Neural progenitor cell (in vitro differentiated cells): ENCODE measurements at regions not wholly inside any gene's neighbourhood (a gene's known extent, or its start where the extent isn't known, plus 50 kb on each side); places are given as distances from the start of the nearest gene placed in this dataset.
A peak's percentile ranks its signal among the peaks of the same experiment; 100 is the strongest.

Experiments used
- DNase-seq: peaks from one replicate; pipeline ENCODE4 v3.0.0-alpha.2; 2016; ENCODE audit warnings: low spot score
- H2AFZ ChIP-seq: fragments of 200-600 bp; sonication (generic); replicated peaks from 2 replicates; pipeline ENCODE4 v1.6.1; 2016; ENCODE audit warnings: antibody characterized with exemption
- H3F3A ChIP-seq: fragments of 200-600 bp; sonication (generic); 2 replicates; pipeline ENCODE4 v1.6.1; 2016; ENCODE audit warnings: antibody characterized with exemption, low read depth
- H3K27ac ChIP-seq: fragments of 200-600 bp; sonication (generic); 2 replicates; pipeline ENCODE4 v1.5.1; 2016; ENCODE audit warnings: mild to moderate bottlenecking
- H3K27me3 ChIP-seq: fragments of 200-600 bp; sonication (generic); 2 replicates; pipeline ENCODE4 v1.6.1; 2016; ENCODE audit warnings: mild to moderate bottlenecking, moderate library complexity
- H3K36me3 ChIP-seq: fragments of 200-600 bp; sonication (generic); 2 replicates; pipeline ENCODE4 v1.5.1; 2016
- H3K4me1 ChIP-seq: fragments of 200-600 bp; sonication (generic); 2 replicates; pipeline ENCODE4 v1.6.1; 2016; ENCODE audit warnings: mixed run types
- H3K4me2 ChIP-seq: fragments of 200-600 bp; sonication (generic); 2 replicates; pipeline ENCODE4 v1.6.1; 2016
- H3K4me3 ChIP-seq: fragments of 200-600 bp; sonication (generic); 2 replicates; pipeline ENCODE4 v1.5.1; 2016
- H3K79me2 ChIP-seq: fragments of 200-600 bp; sonication (generic); 2 replicates; pipeline ENCODE4 v1.6.1; 2016; ENCODE audit warnings: low read depth
- H3K9ac ChIP-seq: fragments of 200-600 bp; sonication (generic); 2 replicates; pipeline ENCODE4 v1.6.1; 2016
- H3K9me3 ChIP-seq: fragments of 200-600 bp; sonication (generic); 2 replicates; pipeline ENCODE4 v1.5.1; 2016; ENCODE audit warnings: low read depth
- H4K20me1 ChIP-seq: fragments of 200-600 bp; sonication (generic); 2 replicates; pipeline ENCODE4 v1.6.1; 2016; ENCODE audit warnings: low read depth
- H3K27ac Mint-ChIP-seq: 3 replicates; pipeline ENCODE4 v1.8.0; 2021; ENCODE audit warnings: mixed read lengths
- H3K27me3 Mint-ChIP-seq: 2 replicates; pipeline ENCODE4 v1.8.0; 2022; ENCODE audit warnings: low read depth, mild to moderate bottlenecking, inconsistent platforms, moderate library complexity, mixed read lengths; ENCODE audit not compliant: insufficient read depth
- H3K36me3 Mint-ChIP-seq: 3 replicates; pipeline ENCODE4 v1.8.0; 2021; ENCODE audit warnings: mixed read lengths
- H3K4me1 Mint-ChIP-seq: 3 replicates; pipeline ENCODE4 v1.8.0; 2021; ENCODE audit warnings: mixed read lengths
- H3K4me3 Mint-ChIP-seq: 3 replicates; pipeline ENCODE4 v1.8.0; 2021; ENCODE audit warnings: mild to moderate bottlenecking, moderate library complexity, mixed read lengths
- H3K9me3 Mint-ChIP-seq: 3 replicates; pipeline ENCODE4 v1.8.0; 2020; ENCODE audit warnings: mixed read lengths
- EZH2 ChIP-seq: fragments of 200-600 bp; sonication (generic); IDR thresholded peaks from 2 replicates; pipeline ENCODE4 v1.6.1; 2017; ENCODE audit warnings: antibody characterized with exemption, mild to moderate bottlenecking, moderate library complexity
- EZH2phosphoT487 ChIP-seq: fragments of 200-600 bp; sonication (generic); IDR thresholded peaks from 2 replicates; pipeline ENCODE4 v1.6.1; 2017; ENCODE audit warnings: antibody characterized with exemption
- TF ChIP-seq, protein P1 (sequence below): fragments of 200-600 bp; sonication (generic); IDR thresholded peaks from 2 replicates; pipeline ENCODE4 v1.5.1; 2017; ENCODE audit warnings: antibody characterized with exemption, mild to moderate bottlenecking

DNA sequence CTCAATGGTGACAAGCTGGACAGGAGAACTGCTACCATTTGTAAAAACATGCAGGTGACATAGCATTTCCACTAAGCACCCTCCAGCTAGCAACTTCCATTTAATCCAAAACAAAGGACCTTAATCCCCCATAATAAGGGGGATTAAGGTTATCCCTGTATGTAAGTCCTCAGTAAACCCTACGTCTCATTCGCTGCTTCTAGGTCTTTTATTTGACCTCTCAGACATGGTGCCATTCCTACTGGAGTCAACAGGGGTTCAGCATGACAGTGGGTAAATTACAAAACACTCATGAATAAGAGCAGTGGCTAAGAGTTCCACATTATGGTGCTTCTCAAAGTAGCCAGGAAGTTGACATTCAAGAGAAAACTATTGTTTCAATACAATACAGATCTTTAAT is 121.8 kb upstream of the CAV2 start:
- Mint-ChIP-seq H3K27ac (no peak overlapping the region), H3K4me1 (peaks cover 4% of the 10 kb centered on the region), H3K27me3 (no peaks in the 10 kb centered on the region), H3K9me3 (peaks cover 9% of the 10 kb centered on the region), H3K4me3 (no peak overlapping the region), H3K36me3 (no peaks in the 10 kb centered on the region)
- H3K9ac ChIP-seq, result no peak overlapping the region
- H3K27ac ChIP-seq, result no peak overlapping the region
- no peaks in the 10 kb centered on the region for H3K79me2 ChIP-seq
- peaks cover 8% of the 10 kb centered on the region for H3F3A ChIP-seq
- H3K4me3 ChIP-seq, result no peak overlapping the region
- H3K4me2 ChIP-seq, result peak overlapping the region; percentile 28
- no peak overlapping the region for H2AFZ ChIP-seq
- TF ChIP-seq EZH2phosphoT487, result no peak
- TF ChIP-seq, protein P1, sequence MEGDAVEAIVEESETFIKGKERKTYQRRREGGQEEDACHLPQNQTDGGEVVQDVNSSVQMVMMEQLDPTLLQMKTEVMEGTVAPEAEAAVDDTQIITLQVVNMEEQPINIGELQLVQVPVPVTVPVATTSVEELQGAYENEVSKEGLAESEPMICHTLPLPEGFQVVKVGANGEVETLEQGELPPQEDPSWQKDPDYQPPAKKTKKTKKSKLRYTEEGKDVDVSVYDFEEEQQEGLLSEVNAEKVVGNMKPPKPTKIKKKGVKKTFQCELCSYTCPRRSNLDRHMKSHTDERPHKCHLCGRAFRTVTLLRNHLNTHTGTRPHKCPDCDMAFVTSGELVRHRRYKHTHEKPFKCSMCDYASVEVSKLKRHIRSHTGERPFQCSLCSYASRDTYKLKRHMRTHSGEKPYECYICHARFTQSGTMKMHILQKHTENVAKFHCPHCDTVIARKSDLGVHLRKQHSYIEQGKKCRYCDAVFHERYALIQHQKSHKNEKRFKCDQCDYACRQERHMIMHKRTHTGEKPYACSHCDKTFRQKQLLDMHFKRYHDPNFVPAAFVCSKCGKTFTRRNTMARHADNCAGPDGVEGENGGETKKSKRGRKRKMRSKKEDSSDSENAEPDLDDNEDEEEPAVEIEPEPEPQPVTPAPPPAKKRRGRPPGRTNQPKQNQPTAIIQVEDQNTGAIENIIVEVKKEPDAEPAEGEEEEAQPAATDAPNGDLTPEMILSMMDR, result peak; percentile 11
- no peak for TF ChIP-seq EZH2
- peak; percentile 72 for DNase-seq
- no peaks in the 10 kb centered on the region for H3K36me3 ChIP-seq
- peaks cover 19% of the 10 kb centered on the region for H3K4me1 ChIP-seq
- H4K20me1 ChIP-seq, result peaks cover 4% of the 10 kb centered on the region
- H3K9me3 ChIP-seq, result no peaks in the 10 kb centered on the region
- no peaks in the 10 kb centered on the region for H3K27me3 ChIP-seq

DNA sequence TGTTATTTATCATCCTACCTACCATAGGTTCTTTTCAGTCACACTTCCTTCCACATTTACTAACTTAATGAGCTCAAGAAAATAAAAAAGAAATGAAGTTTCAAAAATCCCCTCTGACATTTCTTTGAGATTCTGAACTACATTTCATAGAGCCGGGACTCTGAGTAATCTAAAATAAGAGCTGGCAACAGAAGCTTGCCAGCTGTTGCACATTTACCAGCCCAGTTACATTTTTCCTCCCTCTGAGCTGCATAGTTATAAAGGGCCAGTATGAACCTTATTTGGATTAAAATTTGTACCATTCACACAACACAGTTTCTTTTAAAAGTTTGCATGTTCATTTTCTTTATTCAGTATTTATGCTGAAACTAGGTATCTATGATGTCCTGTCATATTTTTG is 119.5 kb upstream of the CAV2 start:
- H3F3A ChIP-seq, result peaks cover 8% of the 10 kb centered on the region
- Mint-ChIP-seq H3K36me3 (no peaks in the 10 kb centered on the region), H3K9me3 (peaks cover 3% of the 10 kb centered on the region), H3K27ac (no peak overlapping the region), H3K4me1 (peaks cover 4% of the 10 kb centered on the region), H3K27me3 (no peaks in the 10 kb centered on the region), H3K4me3 (no peak overlapping the region)
- H3K36me3 ChIP-seq, result no peaks in the 10 kb centered on the region
- no peak for DNase-seq
- no peak overlapping the region for H3K4me2 ChIP-seq
- H3K9ac ChIP-seq, result no peak overlapping the region
- H3K4me3 ChIP-seq, result no peak overlapping the region
- H3K79me2 ChIP-seq, result no peaks in the 10 kb centered on the region
- H4K20me1 ChIP-seq, result peaks cover 4% of the 10 kb centered on the region
- no peak overlapping the region for H2AFZ ChIP-seq
- peaks cover 19% of the 10 kb centered on the region for H3K4me1 ChIP-seq
- TF ChIP-seq EZH2phosphoT487, result no peak
- TF ChIP-seq, protein P1, result no peak
- TF ChIP-seq EZH2, result no peak
- H3K27me3 ChIP-seq, result no peaks in the 10 kb centered on the region
- H3K27ac ChIP-seq, result no peak overlapping the region
- no peaks in the 10 kb centered on the region for H3K9me3 ChIP-seq

DNA sequence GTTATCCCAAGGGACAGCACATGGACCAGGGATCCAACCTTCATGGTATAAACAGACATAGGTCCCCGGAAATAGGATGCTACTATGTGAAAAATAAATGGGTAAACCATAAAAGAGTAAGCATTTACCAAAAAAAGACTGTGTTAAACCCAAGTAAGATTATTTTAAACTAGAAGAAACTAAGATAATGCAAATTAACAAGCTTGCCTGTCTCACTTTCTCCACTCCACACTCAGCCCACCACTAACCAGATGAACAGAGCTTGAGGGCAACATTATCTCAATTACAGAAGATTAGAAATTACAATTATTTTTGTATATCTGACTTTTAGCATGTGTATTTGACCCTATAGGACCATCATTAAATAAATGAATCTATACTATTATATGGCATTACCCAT is 117.2 kb upstream of the CAV2 start:
- Histone ChIP-seq H3K79me2 (no peaks in the 10 kb centered on the region), H3K9ac (no peak overlapping the region), H2AFZ (no peak overlapping the region), H3K36me3 (no peaks in the 10 kb centered on the region), H3K4me3 (no peak overlapping the region), H3K27ac (no peak overlapping the region), H3K9me3 (no peaks in the 10 kb centered on the region), H3F3A (peaks cover 7% of the 10 kb centered on the region), H4K20me1 (peaks cover 4% of the 10 kb centered on the region), H3K4me1 (peaks cover 17% of the 10 kb centered on the region), H3K27me3 (no peaks in the 10 kb centered on the region), H3K4me2 (no peak overlapping the region)
- Mint-ChIP-seq H3K4me1 (peaks cover 4% of the 10 kb centered on the region), H3K27me3 (no peaks in the 10 kb centered on the region), H3K27ac (no peak overlapping the region), H3K4me3 (no peak overlapping the region), H3K9me3 (peaks cover 2% of the 10 kb centered on the region), H3K36me3 (no peaks in the 10 kb centered on the region)
- DNase-seq, result no peak
- TF ChIP-seq EZH2phosphoT487 (no peak), EZH2 (no peak)
- TF ChIP-seq, protein P1, result no peak
